Astrocyte (in vitro differentiated cells and primary cell): ENCODE measurements at regions not wholly inside any gene's neighbourhood (a gene's known extent, or its start where the extent isn't known, plus 50 kb on each side); places are given as distances from the start of the nearest gene placed in this dataset.

Source experiments
- DNase-seq: peaks from one replicate; pipeline ENCODE4 v3.0.0-alpha.2; 2010; ENCODE audit warnings: low read depth
- FAIRE-seq: peaks from 2 replicates; lab custom pipeline; 2011; peaks lifted over from hg19 to GRCh38; lab: Jason Lieb, UNC
- H2AFZ ChIP-seq: 2 replicates; pipeline ENCODE4 v1.6.0; 2012; ENCODE audit warnings: low read depth, low read length, inconsistent platforms
- H3K27ac ChIP-seq: 2 replicates; pipeline ENCODE4 v1.5.1; 2011; ENCODE audit warnings: low read depth, low read length, inconsistent platforms
- H3K27me3 ChIP-seq: 2 replicates; pipeline ENCODE4 v1.6.0; 2011; ENCODE audit warnings: low read length, inconsistent platforms; ENCODE audit not compliant: insufficient read depth
- H3K36me3 ChIP-seq: 2 replicates; pipeline ENCODE4 v1.5.1; 2011; ENCODE audit warnings: low read length, inconsistent platforms; ENCODE audit not compliant: insufficient read depth
- H3K4me1 ChIP-seq: 2 replicates; pipeline ENCODE4 v1.5.1; 2011; ENCODE audit warnings: low read length, inconsistent platforms; ENCODE audit not compliant: insufficient read depth
- H3K4me2 ChIP-seq: 2 replicates; pipeline ENCODE4 v1.6.0; 2012; ENCODE audit warnings: low read length, inconsistent platforms
- H3K4me3 ChIP-seq: 2 replicates; pipeline ENCODE4 v1.5.1; 2011; ENCODE audit warnings: low read depth, mild to moderate bottlenecking, low read length, inconsistent platforms; ENCODE audit not compliant: insufficient read depth
- H3K79me2 ChIP-seq: 2 replicates; pipeline ENCODE4 v1.6.0; 2012; ENCODE audit warnings: mild to moderate bottlenecking, low read length, inconsistent platforms; ENCODE audit not compliant: insufficient read depth
- H3K9ac ChIP-seq: 2 replicates; pipeline ENCODE4 v1.6.0; 2012; ENCODE audit warnings: mild to moderate bottlenecking, low read length, inconsistent platforms
- H3K9me3 ChIP-seq: 2 replicates; pipeline ENCODE4 v1.5.1; 2012; ENCODE audit warnings: low read depth, mild to moderate bottlenecking, low read length, inconsistent platforms; ENCODE audit not compliant: insufficient read depth
- H4K20me1 ChIP-seq: 2 replicates; pipeline ENCODE4 v1.6.0; 2012; ENCODE audit warnings: low read length, inconsistent platforms; ENCODE audit not compliant: insufficient read depth
- H3K27ac Mint-ChIP-seq: one replicate; pipeline ENCODE4 v1.8.0; 2021; ENCODE audit warnings: mild to moderate bottlenecking, mixed read lengths; ENCODE audit not compliant: unreplicated experiment
- H3K27me3 Mint-ChIP-seq: one replicate; pipeline ENCODE4 v1.8.0; 2021; ENCODE audit warnings: low read depth, mixed read lengths; ENCODE audit not compliant: unreplicated experiment
- H3K36me3 Mint-ChIP-seq: one replicate; pipeline ENCODE4 v1.8.0; 2021; ENCODE audit warnings: low read depth, mixed read lengths; ENCODE audit not compliant: unreplicated experiment
- H3K4me1 Mint-ChIP-seq: one replicate; pipeline ENCODE4 v1.8.0; 2021; ENCODE audit warnings: low read depth, mixed read lengths; ENCODE audit not compliant: unreplicated experiment
- H3K4me3 Mint-ChIP-seq: one replicate; pipeline ENCODE4 v1.8.0; 2021; ENCODE audit warnings: mild to moderate bottlenecking, moderate library complexity, mixed read lengths; ENCODE audit not compliant: unreplicated experiment
- H3K9me3 Mint-ChIP-seq: one replicate; pipeline ENCODE4 v1.8.0; 2021; ENCODE audit warnings: mild to moderate bottlenecking, mixed read lengths; ENCODE audit not compliant: unreplicated experiment
- CTCF ChIP-seq: IDR thresholded peaks from 2 replicates; pipeline ENCODE4 v1.5.1; 2011; ENCODE audit warnings: low read depth, mild to moderate bottlenecking, inconsistent platforms, low read length, moderate library complexity; ENCODE audit not compliant: insufficient read depth
- EZH2 ChIP-seq: IDR thresholded peaks from 2 replicates; pipeline ENCODE4 v1.6.1; 2012; ENCODE audit warnings: mild to moderate bottlenecking, low read length, inconsistent platforms; ENCODE audit not compliant: insufficient read depth

GRCh38 chr9:126157423-126157822, 169.2 kb upstream of the MVB12B start:
- H3K36me3 Mint-ChIP-seq = peaks cover 1% of the 10 kb centered on the region
- FAIRE-seq = no peak
- H3K27ac ChIP-seq = no peak overlapping the region

GRCh38 chr9:126157826-126158587, 168.6 kb upstream of the MVB12B start:
- Mint-ChIP-seq H3K4me3 (no peak overlapping the region), H3K4me1 (no peaks in the 10 kb centered on the region), H3K36me3 (peaks cover 1% of the 10 kb centered on the region), H3K9me3 (peaks cover 2% of the 10 kb centered on the region), H3K27me3 (peaks cover 34% of the 10 kb centered on the region), H3K27ac (no peak overlapping the region)
- H3K9ac ChIP-seq = no peak overlapping the region
- H3K4me3 ChIP-seq = no peak overlapping the region
- H3K27me3 ChIP-seq = peaks cover 8% of the 10 kb centered on the region
- FAIRE-seq (no peak), DNase-seq (no peak)
- H3K79me2 ChIP-seq = no peaks in the 10 kb centered on the region
- no peaks in the 10 kb centered on the region for H3K9me3 ChIP-seq
- no peak overlapping the region for H2AFZ ChIP-seq
- H4K20me1 ChIP-seq = no peaks in the 10 kb centered on the region
- TF ChIP-seq EZH2 (no peak), CTCF (no peak)
- no peaks in the 10 kb centered on the region for H3K4me1 ChIP-seq
- H3K4me2 ChIP-seq = no peak overlapping the region
- H3K27ac ChIP-seq = no peak overlapping the region
- no peaks in the 10 kb centered on the region for H3K36me3 ChIP-seq

More at GRCh38 chr9:126157423-126157822, 169.2 kb upstream of the MVB12B start:
- peaks cover 8% of the 10 kb centered on the region for H3K27me3 ChIP-seq
- H3K36me3 ChIP-seq = no peaks in the 10 kb centered on the region
- no peaks in the 10 kb centered on the region for H3K79me2 ChIP-seq
- no peak for DNase-seq
- H3K4me1 Mint-ChIP-seq = no peaks in the 10 kb centered on the region
- H3K9me3 Mint-ChIP-seq = peaks cover 2% of the 10 kb centered on the region
- H3K27ac Mint-ChIP-seq = no peak overlapping the region
- H3K4me3 ChIP-seq = no peak overlapping the region
- no peak overlapping the region for H3K9ac ChIP-seq
- H3K4me3 Mint-ChIP-seq = no peak overlapping the region
- H3K27me3 Mint-ChIP-seq = peaks cover 40% of the 10 kb centered on the region
- no peak overlapping the region for H2AFZ ChIP-seq
- H4K20me1 ChIP-seq = no peaks in the 10 kb centered on the region
- no peaks in the 10 kb centered on the region for H3K9me3 ChIP-seq
- H3K4me2 ChIP-seq = no peak overlapping the region
- TF ChIP-seq CTCF (no peak), EZH2 (no peak)
- no peaks in the 10 kb centered on the region for H3K4me1 ChIP-seq
